Smooth muscle cell (in vitro differentiated cells): ENCODE measurements at regions not wholly inside any gene's neighbourhood (a gene's known extent, or its start where the extent isn't known, plus 50 kb on each side); places are given as distances from the start of the nearest gene placed in this dataset.
"Not testable (repeated sequence)": the region's sequence is repeated elsewhere in the genome, so short reads cannot be mapped to it uniquely, and the experiment has no call there.

ENCODE experiments used
- DNase-seq: peaks from one replicate; lab custom pipeline; 2025; ENCODE audit not compliant: unreplicated experiment; lab: John Stamatoyannopoulos, UW
- H2AFZ ChIP-seq: fragments of 200-600 bp; sonication (generic); 2 replicates; pipeline ENCODE4 v1.6.0; 2016; ENCODE audit warnings: antibody characterized with exemption, low read depth, mild to moderate bottlenecking
- H3F3A ChIP-seq: fragments of 200-600 bp; sonication (generic); 2 replicates; pipeline ENCODE4 v1.6.0; 2017; ENCODE audit warnings: antibody characterized with exemption, low read depth
- H3K27ac ChIP-seq: fragments of 200-600 bp; sonication (generic); 2 replicates; pipeline ENCODE4 v1.5.1; 2016; ENCODE audit warnings: low read depth, mild to moderate bottlenecking
- H3K27me3 ChIP-seq: fragments of 200-600 bp; sonication (generic); 2 replicates; pipeline ENCODE4 v1.6.1; 2016; ENCODE audit warnings: low read depth, mild to moderate bottlenecking
- H3K36me3 ChIP-seq: fragments of 200-600 bp; sonication (generic); 2 replicates; pipeline ENCODE4 v1.5.1; 2016; ENCODE audit warnings: low read depth
- H3K4me1 ChIP-seq: fragments of 200-600 bp; sonication (generic); 2 replicates; pipeline ENCODE4 v1.5.1; 2016; ENCODE audit warnings: low read depth
- H3K4me2 ChIP-seq: fragments of 200-600 bp; sonication (generic); 2 replicates; pipeline ENCODE4 v1.6.0; 2016; ENCODE audit warnings: mild to moderate bottlenecking
- H3K4me3 ChIP-seq: fragments of 200-600 bp; sonication (generic); 2 replicates; pipeline ENCODE4 v1.5.1; 2016; ENCODE audit warnings: mild to moderate bottlenecking
- H3K79me2 ChIP-seq: fragments of 200-600 bp; sonication (generic); 2 replicates; pipeline ENCODE4 v1.6.0; 2016; ENCODE audit warnings: low read depth, mild to moderate bottlenecking
- H3K9ac ChIP-seq: fragments of 200-600 bp; sonication (generic); 2 replicates; pipeline ENCODE4 v1.6.0; 2016; ENCODE audit warnings: low read depth
- H3K9me3 ChIP-seq: fragments of 200-600 bp; sonication (generic); replicated peaks from 2 replicates; pipeline ENCODE4 v1.5.1; 2016; ENCODE audit warnings: low read depth
- H4K20me1 ChIP-seq: fragments of 200-600 bp; sonication (generic); 2 replicates; pipeline ENCODE4 v1.6.0; 2016; ENCODE audit warnings: low read depth
- WGBS: methylation state at CpG from one replicate; pipeline ENCODE4 v1.1.7; 2016; ENCODE audit warnings: low lambda C conversion rate; 5-methylcytosine and 5-hydroxymethylcytosine counted together
- TF ChIP-seq, protein P1 (sequence below): fragments of 200-600 bp; sonication (generic); IDR thresholded peaks from 2 replicates; pipeline ENCODE4 v1.5.1; 2017; ENCODE audit warnings: borderline replicate concordance, mild to moderate bottlenecking, antibody characterized with exemption; ENCODE audit not compliant: insufficient read depth, poor library complexity, severe bottlenecking

DNA sequence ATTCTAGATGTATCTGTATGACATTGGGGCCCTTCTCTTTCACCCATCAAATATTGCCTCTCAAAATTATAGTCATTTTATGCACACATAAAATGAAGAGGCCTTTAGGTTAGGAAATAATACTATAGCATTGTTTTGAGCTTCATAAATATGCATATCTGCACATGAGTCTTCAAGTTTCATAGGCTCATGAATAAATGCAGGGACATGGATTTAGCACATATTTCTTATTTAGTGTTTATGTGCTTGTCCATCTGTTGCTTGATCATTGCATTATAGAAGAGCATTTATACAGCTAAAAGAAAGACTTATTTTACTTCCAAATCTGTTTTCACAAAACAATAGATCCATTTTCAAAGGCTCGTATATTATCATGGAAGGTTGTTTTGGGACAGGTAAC, 455.8 kb downstream of the EPM2A start:
- TF ChIP-seq, protein P1, sequence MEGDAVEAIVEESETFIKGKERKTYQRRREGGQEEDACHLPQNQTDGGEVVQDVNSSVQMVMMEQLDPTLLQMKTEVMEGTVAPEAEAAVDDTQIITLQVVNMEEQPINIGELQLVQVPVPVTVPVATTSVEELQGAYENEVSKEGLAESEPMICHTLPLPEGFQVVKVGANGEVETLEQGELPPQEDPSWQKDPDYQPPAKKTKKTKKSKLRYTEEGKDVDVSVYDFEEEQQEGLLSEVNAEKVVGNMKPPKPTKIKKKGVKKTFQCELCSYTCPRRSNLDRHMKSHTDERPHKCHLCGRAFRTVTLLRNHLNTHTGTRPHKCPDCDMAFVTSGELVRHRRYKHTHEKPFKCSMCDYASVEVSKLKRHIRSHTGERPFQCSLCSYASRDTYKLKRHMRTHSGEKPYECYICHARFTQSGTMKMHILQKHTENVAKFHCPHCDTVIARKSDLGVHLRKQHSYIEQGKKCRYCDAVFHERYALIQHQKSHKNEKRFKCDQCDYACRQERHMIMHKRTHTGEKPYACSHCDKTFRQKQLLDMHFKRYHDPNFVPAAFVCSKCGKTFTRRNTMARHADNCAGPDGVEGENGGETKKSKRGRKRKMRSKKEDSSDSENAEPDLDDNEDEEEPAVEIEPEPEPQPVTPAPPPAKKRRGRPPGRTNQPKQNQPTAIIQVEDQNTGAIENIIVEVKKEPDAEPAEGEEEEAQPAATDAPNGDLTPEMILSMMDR: no peak
- Histone ChIP-seq H3K9me3 (no peaks in the 10 kb centered on the region), H3K9ac (no peak overlapping the region), H3F3A (no peaks in the 10 kb centered on the region), H3K36me3 (no peaks in the 10 kb centered on the region), H4K20me1 (no peaks in the 10 kb centered on the region), H3K4me3 (no peak overlapping the region), H3K27ac (no peak overlapping the region), H3K27me3 (no peaks in the 10 kb centered on the region), H2AFZ (no peak overlapping the region), H3K4me1 (no peaks in the 10 kb centered on the region), H3K79me2 (no peaks in the 10 kb centered on the region), H3K4me2 (no peak overlapping the region)
- WGBS: 96% methylated on average over 1 of the region's 1 CpG
- DNase-seq: no peak

- Histone ChIP-seq H3K36me3 (no peaks in the 10 kb centered on the region), H3K9ac (no peak overlapping the region), H2AFZ (no peak overlapping the region), H3K27ac (no peak overlapping the region), H3K4me1 (no peaks in the 10 kb centered on the region), H3F3A (no peaks in the 10 kb centered on the region), H4K20me1 (no peaks in the 10 kb centered on the region), H3K79me2 (no peaks in the 10 kb centered on the region), H3K9me3 (no peaks in the 10 kb centered on the region), H3K27me3 (no peaks in the 10 kb centered on the region), H3K4me2 (no peak overlapping the region), H3K4me3 (no peak overlapping the region)
- WGBS: 72% methylated on average over 2 of the region's 2 CpGs
- TF ChIP-seq, protein P1: no peak
- no peak for DNase-seq
Observed at GRCh38 chr6:145279993-145280392, 455.3 kb downstream of the EPM2A start.

DNA sequence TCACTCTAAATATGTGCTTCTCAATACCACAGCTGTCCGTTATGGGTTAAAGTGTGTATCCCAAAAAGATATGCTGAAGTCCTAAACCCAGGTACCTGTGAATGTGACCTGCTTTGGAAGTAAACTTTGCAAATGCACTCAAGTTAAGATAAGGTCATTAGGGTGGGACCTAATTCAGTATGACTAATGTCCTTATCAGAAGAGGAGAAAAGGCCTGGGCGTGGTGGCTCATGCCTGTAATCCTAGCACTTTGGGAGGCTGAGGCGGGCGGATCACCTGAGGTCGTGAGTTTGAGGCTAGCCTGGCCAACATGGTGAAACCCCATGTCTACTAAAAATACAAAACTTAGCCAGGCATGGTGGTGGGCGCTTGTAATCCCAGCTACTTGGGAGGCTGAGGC, 452.1 kb downstream of the EPM2A start:
- H2AFZ ChIP-seq, H3K27ac ChIP-seq, H3K27me3 ChIP-seq, H3F3A ChIP-seq, H3K4me2 ChIP-seq, H3K4me1 ChIP-seq, H3K79me2 ChIP-seq, H3K36me3 ChIP-seq, H4K20me1 ChIP-seq, H3K9me3 ChIP-seq, H3K4me3 ChIP-seq, DNase-seq, H3K9ac ChIP-seq: not testable (repeated sequence)
- WGBS: 82% methylated on average over 6 of the region's 6 CpGs

GRCh38 chr6:145283856-145284255, 451.5 kb downstream of the EPM2A start:
- Histone ChIP-seq H3K27ac (no peak overlapping the region), H3K4me1 (no peaks in the 10 kb centered on the region), H3K9me3 (no peaks in the 10 kb centered on the region), H3K9ac (no peak overlapping the region), H3K79me2 (no peaks in the 10 kb centered on the region), H3K4me3 (no peak overlapping the region), H3K4me2 (no peak overlapping the region), H3F3A (no peaks in the 10 kb centered on the region), H2AFZ (no peak overlapping the region), H4K20me1 (no peaks in the 10 kb centered on the region), H3K36me3 (no peaks in the 10 kb centered on the region), H3K27me3 (no peaks in the 10 kb centered on the region)
- no peak for DNase-seq
- 97% methylated on average over 2 of the region's 2 CpGs for WGBS
- TF ChIP-seq, protein P1: no peak
